ENCODE measurements at regions not wholly inside any gene's neighbourhood (a gene's known extent, or its start where the extent isn't known, plus 50 kb on each side); places are given as distances from the start of the nearest gene placed in this dataset.

DNA sequence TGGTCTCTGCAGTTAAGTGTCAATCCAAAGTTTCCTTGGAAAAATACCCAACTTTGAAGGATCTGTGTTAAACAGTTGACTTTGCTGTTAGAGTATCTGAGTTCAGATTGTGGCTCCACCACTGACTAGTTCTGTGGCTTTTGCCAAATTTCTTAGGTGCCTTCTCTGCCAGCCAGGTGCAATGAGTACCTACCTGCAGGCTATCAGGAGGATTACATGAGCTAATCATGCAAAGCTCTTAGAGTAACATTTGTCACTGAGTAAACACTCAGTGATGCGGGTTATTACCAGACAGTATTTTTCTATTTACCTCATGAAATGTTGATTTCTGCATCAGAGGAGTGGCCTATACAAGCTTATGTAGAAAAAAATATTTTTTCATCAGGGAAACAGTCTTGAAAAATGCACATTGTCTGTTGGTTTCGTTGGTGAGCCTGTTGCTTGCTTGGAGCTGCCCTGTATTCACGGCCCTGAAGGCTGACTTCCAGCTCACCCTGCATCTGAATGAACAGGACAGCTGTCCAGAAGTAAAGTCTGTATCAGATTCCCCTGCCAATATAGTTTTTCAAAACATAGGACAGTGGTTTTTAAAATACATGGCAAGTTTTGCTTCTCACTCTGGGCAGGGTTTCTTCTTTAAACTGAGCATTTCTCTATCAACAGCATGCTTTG lies 235.1 kb downstream of the CDCA7 start:
- no peak for DNase-seq (ENCODE audit: low spot score)

DNA sequence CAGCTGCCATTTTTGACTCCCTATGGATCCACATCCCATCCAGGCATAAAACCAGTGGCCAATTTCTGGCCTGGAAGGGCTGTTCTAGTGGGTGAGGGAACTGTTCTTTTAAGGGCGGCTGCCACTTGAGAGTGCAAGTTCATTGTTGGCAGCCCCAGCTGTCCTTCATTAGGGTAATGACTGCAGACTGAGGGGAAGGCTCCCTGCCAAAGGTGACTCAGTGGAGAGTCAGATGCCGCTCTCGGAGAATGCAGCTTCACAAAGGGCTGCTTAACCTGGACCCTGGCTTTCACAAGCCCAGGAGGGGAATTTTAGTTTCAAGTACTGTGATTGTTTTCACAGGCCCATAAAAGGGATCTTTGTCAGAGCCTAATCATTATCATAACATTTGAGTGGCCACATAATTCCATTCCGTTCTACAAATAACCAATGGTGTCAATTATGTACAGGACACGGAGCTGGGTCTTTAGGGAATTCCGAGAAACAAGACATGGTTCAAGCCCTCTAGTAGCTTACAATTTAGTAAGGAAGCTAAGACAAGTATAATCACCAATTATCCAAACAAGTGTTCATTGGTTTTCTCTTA lies 235.7 kb downstream of the CDCA7 start:
- DNase-seq (ENCODE audit: low spot score): no peak

DNA sequence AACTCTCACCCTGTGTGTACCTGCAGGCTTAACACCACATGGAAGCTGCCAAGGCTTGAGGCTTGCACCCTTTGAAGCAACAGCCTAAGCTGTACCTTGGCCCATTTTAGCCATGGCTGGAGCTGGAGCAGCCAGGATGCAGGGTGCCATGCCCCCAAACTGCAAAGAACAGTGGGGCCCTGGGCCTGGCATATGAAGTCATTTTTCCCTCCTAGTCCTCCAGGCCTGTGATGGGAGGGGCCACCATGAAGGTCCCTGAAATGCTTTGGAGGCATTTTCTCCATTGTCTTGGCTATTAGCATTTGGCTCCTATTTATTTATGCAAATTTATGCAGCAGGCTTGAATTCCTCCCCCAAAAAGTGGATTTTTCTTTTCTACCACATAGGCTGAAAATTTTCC lies 238.4 kb downstream of the CDCA7 start:
- no peak for DNase-seq (ENCODE audit: low spot score)

DNA sequence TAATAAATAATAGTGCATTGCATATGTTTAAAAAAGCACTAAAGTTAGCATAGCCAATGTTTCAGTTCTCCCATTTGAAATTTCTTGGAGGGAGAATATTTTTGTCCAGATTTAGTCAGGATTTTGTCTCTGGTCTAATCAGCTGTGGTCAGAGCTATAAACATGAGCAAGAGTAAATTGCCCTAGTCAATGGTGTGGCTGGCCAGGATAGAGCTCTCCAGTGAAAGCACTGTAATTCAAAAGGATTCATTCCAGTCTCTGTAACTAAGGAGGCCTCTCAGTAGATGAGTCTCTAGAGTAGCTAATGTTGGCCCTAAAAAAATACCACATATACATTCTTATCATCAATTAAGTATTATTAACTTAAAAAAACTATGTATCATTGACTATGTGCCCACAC lies 241.6 kb downstream of the CDCA7 start:
- DNase-seq (ENCODE audit: low spot score): no peak

DNA sequence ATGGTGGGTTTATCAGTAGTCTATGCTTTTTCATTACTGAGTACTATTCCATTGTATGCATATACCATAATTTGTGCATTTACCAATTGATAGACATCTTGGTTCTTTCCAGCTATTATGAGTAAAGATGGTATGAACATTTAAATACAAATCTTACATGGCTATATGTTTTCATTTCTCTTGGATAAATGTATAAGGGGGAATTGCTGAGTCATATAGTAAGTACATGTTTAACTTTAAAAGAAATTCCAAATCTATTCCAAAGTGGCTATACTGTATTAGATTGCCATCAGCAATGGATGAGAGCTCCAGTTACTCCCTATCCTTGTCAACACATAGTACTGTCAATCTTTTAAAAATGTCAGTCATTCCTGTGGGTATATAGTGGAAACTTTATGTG lies 243.9 kb downstream of the CDCA7 start:
- no peak for DNase-seq (ENCODE audit: low spot score)

DNA sequence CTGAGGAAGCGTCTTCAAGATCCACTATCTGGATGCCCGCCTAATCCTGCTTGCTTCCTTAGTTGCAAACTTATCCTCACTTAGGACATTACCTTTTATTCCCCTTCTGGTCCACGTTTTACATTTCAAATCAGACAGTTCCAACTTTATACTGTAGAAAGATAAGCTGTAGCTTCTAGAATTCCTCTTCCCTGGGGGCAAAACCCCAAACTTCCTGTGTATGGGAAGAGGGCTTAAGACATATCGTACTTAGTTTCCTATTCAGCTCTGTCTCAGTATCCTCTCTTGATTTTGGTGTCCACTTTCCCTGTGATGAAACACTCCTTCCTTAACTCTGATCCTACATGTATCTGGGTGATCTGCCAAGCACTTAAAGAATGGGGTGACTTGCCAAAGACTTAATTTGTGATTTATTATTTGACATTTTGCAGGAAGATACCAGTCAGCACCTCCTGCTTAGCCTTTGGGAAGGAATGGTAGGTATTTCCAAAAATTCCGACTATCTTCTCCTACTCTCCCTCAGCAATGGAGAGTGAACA lies 245.2 kb downstream of the CDCA7 start:
- no peak for DNase-seq (ENCODE audit: low spot score)

DNA sequence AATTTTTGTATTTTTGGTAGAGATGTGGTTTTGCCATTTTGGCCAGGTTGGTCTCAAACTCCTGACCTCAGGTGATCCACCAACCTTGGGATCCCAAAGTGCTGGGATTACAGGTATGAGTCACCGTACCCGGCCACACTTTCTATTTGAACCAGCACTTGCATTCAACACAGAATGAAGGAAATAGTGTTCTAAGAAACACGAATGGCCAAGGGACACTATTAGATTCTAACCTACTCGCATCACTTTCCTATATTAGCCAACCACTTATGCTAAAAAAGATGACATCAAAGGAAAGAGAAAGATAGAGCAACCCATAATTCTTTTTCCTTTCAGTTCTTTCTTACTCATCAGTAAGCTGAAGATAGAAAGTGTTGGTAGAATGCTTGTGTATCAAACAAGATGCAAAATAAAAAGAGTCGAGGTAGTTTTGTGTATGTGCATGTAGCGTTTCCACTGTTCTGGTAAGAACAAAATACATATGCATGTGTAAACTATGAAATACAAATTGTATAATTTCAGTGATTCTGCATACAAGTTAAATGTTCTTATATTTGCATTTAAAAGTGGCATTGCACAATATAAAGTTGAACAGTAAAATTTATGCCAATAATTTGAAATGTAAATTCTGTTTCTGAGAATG lies 247.6 kb downstream of the CDCA7 start:
- no peak for DNase-seq (ENCODE audit: low spot score)

DNA sequence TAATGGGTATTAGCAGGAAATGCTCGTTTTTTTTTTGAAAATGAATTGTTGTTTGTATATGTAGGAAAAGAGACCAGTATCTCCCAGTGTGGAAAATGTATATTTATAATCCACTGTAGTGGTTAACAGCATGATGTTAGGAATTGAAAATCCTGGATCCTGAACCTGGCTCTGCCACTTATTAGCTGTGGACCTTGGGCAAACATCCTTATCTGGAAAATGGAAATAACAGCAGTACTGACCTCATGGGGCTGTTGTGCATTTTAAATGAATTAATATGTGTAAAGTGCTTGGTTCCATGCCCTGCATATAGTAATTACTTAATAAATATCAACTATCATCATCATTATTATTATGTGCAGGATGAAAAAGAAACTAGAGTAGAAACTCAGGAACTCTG lies 251.3 kb downstream of the CDCA7 start:
- no peak for DNase-seq (ENCODE audit: low spot score)

DNA sequence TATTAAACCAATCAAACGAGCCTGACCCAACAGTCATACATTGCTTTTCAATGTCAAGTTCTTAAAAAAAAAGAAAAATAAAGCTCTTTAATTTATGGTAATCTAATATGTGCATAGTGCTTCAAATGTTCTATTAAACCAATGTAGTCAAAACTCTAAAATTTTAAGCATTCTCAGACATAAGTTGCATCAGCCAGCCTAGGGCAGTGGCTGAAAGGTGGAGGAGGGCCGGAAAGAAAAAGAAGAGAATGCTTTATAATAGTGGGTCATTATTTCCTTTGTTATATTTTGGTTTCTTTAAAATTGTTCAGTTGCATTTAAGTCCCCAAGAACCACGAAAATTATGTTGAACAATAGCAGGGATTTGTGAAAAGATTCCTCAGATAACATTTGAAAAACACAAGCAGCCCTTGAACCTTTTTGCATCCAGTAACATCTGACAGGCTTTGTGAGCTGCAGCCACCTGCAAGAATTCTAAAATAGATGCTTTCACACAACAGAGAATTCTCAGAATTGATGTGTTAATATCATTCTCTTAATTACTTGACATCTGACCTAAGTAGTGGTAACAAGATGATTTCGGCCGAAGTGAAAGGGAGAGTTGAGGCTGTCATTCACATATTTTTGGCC lies 252.1 kb downstream of the CDCA7 start:
- DNase-seq (ENCODE audit: low spot score): no peak

DNA sequence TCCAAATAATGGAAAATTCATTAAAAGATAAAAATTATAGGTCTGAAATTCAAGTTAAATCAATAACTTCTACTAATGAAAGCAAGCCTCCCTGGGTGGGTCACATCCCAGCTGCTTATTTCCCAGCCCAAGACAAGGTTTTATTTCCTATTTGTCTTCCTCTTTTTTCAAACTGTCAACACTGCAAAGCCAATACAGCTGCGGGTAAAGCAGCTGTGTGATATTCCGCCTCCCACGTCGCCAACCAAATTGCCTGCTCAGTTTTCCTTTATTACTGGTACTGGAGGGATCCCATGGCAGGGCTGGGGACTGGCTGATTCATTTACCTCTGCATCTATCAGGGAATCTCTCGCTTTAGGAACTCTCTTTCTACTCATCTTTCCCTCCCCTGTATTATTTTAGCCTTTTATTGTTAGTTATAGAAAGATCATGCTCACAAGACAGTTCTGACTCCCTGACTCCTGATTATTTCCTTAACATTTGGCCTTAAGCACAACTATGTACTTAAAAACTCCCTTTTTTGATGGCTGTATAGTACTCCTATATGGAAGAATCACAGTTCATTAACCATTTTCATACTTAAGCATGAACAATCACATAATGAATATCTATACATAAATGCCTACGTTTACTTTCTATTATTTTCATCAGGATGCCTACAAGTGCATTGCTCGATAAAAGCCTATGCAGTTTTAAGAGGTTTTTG lies 253.1 kb downstream of the CDCA7 start:
- no peak for DNase-seq (ENCODE audit: low spot score)

DNA sequence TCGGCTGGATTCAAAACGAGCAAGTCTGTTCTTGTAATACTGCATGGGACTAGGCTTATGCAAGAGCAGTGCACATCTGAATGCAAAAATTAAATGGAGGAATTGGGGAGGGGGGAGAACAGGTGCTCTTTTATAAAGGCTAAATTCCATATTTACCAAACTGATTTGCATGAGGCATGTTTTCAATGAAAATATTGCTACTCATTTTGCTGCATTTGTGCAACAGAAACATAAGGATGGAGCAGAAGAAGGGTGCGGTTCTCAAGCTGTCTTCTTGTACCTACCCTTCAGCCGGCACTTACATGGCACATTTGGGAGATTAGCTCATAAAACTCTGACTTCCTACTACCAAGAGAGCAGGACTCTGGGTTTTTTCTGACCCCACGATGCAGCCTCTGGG lies 256.4 kb downstream of the CDCA7 start:
- DNase-seq (ENCODE audit: low spot score): no peak

DNA sequence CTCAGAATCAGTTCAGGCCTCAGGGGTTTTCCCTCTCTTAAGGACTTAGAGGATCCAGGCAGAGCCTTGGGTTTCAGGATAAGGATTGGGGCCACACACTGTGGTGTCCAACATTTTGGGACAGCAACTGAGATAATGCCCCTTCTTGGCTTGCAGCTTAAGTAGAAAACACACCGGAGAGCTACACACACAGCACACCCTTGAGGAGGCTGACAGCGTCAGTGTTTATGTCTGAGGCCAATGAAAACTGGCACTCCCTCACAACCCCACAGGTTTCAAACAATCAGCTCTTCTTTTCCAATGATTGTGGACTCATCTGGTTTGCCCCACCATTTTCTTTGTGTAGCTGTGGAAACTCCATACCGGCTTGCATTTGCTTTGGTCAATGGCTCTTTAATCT lies 257.7 kb downstream of the CDCA7 start:
- no peak for DNase-seq (ENCODE audit: low spot score)

DNA sequence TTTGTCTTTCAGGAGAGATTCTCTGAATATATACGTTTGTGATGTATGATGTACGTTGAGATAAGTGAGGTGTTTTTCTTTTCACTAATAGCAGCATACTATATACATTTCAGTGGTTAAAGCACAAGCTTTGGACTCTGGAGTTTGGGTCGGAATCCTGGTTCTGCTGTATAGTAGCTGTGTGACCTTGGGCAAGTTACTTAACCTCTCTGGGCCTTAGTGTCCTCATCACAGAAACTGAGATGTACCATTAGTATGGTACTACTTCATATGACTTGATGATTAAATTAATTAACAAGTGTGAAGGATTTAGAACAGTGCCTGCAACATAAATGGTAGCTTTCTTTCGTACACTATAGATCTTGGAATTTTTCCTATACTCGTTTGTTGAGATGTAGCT lies 258.7 kb downstream of the CDCA7 start:
- DNase-seq (ENCODE audit: low spot score): no peak

DNA sequence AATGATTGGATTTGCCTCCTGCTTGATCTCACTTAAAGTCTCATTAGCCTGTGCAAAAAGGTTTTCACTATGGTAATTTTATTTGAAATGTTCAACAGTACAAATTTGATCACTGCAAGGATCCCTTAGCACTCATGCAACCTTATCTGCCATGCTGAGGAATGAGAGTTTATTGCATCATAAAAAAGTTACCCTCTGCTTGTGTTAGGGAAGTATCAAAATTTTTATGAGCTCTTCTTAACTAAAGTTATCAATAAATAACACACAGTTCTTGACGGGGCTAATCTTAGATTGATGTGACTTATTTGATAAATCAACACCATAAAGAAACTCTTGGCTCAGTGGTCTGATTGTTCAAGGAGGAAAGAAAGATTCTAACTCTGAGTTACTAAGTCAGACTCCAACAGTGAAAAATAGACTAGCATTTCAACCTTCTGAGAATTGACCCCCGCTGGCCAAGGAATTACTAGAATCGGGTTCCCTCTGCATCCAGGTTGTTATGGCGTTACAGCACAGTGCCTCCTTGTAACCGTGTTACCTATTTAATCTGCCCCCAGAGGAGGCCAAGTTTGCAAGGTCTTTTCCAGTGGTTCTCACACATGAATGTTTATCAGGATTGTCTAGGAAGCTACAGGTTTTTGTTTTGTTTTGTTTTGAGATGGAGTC lies 259.7 kb downstream of the CDCA7 start:
- no peak for DNase-seq (ENCODE audit: low spot score)

DNA sequence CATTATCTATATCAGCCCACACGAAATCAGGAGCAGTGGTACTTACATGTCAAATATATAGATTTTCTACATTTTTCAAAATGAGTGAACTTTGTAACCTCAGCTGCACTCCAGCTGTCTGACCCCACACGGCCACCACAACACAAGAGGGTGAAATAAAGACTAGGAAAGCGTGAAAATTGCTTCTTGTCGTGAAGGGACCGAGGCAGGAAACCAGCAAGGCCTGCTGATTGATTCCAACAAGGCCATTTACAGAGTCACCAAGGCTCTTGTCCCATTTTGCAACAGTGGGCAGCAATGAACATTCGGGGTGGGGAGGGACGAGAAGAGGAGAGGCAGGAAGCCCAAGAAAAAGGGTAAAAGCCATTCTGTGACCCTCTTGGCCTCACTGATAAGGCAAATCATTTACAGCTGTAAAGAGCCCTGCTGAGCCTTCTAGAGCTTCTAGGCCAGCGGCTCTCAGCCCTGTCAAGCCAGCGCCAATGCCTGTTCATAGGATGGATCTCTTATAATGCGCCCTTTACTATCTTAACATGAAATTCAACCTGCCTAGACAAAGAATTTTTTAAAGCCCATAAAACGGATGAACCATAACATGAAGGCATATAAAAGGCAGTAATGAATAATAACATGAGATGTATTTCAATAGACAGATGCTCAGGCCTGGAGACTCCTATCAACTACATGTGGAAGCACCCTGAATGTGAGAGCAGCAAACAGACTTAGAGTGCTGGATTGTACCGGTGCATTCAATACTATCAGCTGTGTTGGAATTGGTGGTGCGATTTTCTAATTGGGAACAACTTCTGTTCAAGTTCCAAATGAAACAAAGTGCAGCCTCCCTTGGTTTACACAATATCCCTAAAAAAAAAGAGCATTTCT lies 269.0 kb downstream of the CDCA7 start:
- DNase-seq (ENCODE audit: low spot score): no peak

DNA sequence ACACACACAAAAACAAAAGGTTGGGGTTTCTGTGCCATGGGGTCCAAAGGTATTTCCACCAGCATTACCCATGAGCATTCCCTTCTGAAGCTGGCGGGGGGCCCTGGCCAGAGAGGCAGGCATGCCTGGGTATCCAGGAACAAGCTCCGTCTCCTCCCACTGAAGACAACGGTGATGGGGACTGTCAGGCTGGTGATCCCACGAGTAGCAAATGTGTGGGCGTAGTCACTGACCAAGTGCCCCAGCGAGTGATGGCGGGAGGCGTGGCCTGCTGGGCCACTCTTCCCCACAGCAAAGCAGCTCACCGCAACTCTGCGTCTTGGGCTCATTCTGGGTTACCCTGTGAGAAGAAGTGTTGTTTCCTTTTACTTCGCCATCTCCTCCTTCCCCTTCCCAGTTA lies 270.6 kb downstream of the CDCA7 start:
- no peak for DNase-seq (ENCODE audit: low spot score)

DNA sequence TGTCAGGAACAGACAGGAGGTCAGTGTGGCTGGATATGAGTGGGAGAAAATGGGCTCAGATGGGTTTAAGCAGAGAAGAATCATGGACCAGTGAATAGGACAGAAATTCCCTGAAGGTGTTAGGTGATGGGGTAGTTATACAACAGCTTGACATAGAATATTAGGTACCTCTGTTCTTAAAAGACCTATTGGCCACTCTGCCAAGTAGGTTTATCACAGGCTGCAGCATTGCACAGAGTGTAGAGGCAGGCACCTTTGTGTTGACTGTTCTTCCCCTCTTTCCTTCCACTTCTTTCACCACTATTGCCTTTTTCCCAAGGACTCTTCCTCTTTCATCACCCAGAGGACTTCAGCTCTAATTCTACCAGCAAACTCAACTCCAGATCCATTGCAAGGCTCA lies 274.4 kb downstream of the CDCA7 start:
- DNase-seq (ENCODE audit: low spot score): no peak

DNA sequence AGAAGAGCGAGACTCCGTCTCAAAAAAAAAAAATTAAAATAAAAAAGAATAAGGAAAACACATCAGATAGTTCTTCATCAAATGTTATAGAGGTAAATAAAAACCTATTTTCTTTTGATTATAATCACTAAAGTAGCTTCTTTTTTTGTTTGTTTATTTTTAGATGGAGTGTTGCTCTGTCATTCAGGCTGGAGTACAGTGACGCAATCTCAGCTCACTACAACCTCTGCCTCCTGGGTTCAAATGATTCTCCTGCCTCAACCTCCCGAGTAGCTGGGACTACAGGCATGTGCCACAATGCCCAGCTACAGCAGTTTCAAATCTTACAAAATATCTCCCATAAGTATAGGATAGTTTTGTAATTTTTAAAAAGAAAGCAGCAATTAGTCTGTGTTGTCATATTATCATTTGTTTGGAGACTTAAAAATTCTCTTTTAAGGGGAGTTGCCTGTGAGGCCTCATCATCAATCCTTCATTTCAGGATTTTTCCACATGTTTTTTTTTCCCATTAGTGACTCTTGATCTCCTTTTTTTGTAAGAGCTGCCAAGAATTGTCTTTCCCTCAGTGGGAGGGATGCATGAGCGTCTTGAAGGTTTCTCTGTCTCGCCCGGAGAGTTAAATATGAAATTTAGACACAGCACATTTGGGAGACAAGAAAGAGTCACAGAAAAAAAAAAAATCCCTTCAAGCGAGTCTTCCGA lies 275.9 kb downstream of the CDCA7 start:
- DNase-seq (ENCODE audit: low spot score): no peak

DNA sequence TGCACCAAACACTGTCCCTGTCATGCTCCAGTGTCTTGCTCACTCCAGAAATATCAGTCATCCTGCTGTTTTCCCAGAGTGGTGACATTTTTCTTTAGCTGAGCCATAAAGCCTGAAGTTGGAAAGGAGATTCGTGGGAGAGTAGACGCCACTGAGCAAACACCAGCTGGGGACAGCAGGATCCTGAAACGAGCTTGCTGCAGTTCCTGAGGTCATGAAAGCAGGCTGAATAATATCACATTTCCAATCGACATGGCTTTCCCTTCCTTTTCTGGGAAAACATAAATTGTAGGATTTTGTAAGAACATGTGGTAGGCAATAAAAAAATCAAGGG lies 276.4 kb downstream of the CDCA7 start:
- no peak for DNase-seq (ENCODE audit: low spot score)

DNA sequence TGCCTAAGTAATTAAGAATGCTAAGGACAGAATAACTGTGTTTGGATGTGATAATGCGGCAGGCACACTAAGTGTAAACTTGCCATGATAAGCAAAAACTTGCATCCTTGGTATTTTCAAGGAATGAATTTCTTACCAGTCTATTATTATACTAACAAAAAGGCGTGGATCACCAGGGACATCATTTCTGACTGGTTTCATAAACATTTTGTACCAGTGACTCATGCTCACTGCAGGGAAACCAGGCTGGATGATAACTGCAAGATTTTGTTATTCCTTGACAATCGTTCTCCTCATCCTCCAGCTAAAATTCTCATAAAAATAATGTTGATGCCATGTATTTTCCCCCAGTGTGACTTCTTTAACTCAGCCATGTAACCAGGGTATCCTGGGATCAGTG lies 289.5 kb downstream of the CDCA7 start:
- no peak for DNase-seq (ENCODE audit: low spot score)
